M059J (cell line): ENCODE measurements at regions not wholly inside any gene's neighbourhood (a gene's known extent, or its start where the extent isn't known, plus 50 kb on each side); places are given as distances from the start of the nearest gene placed in this dataset.

Source experiments
- DNase-seq: peaks from one replicate; pipeline ENCODE4 v3.0.0-alpha.2; 2012; ENCODE audit warnings: low read depth

- no peak for DNase-seq
Measured at GRCh38 chr1:60132108-60132507, 58.5 kb upstream of the C1orf87 start.

DNA sequence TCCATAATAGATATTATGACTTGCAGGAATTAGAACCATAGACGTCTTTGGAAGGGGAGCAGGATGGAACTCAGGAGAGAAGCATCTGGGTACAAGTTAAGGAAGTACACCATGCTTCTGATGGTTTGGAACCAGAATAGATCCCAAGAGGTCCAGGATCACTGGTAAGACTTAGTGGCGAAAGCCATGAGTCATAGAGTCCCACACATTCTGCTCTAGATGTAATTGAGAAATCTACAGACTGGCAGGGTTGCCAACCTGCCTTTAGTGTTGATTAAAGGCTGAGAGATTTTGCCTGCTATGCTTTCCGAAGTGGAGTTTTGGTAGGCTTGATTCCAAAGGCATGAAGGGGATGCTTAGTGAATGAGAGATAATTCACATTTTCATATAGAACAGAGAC is 57.1 kb upstream of the C1orf87 start:
- DNase-seq: peak; percentile 40

DNA sequence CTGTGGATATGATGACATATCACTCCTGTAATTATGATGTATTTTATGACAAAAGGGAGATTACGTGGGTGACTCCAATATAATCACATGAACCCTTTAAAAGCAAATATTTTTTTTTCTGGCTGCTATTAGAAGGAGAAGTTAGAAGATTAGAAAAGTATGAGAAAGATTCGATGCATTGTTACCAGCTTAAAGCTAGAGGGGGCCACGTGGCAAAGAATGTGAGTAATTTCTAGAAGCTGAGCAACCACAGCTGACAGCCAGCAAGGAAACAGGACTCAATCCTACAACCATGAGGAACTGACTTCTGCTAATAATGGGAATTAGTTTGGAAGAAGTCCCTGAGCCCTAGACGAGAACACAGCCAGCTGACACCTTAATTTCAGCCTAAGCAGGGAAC is 56.3 kb upstream of the C1orf87 start:
- DNase-seq: peak; percentile 34

- no peak for DNase-seq
Measured at GRCh38 chr1:60126723-60127122, 53.2 kb upstream of the C1orf87 start.
